HG02678 (cell line): ENCODE measurements at regions not wholly inside any gene's neighbourhood (a gene's known extent, or its start where the extent isn't known, plus 50 kb on each side); places are given as distances from the start of the nearest gene placed in this dataset.

Experiments
- ATAC-seq: cut with Tn5 transposase; IDR thresholded peaks from one replicate; pipeline ENCODE4 v1.9.1; 2021; ENCODE audit warnings: mild to moderate bottlenecking, moderate library complexity; ENCODE audit not compliant: unreplicated experiment

GRCh38 chr2:200135082-200135481 lies 171.4 kb upstream of the SPATS2L start:
- ATAC-seq: no peak

DNA sequence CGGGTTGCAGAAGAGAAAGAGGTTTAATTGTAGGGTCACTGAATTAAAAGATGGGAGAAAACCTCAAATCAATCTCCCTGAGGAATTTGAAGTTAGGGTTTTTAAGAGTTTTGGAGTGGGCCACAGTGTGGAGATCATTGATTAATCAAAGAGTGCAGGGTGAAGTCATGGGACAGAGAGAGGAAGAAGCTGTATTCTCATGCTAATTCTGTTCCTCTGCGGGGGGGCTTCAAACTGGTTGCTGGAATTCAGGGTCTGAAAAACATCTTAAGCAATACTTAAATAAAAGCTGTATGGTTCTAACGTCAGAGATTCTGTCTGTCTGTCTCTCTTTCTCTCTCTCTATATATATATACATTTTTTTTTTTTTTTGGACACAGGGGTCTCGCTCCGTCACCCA lies 169.8 kb upstream of the SPATS2L start:
- ATAC-seq: no peak

- no peak for ATAC-seq
Measured at GRCh38 chr2:200137271-200137670, 169.2 kb upstream of the SPATS2L start.

GRCh38 chr2:200137691-200138090 lies 168.8 kb upstream of the SPATS2L start:
- no peak for ATAC-seq

GRCh38 chr2:200138391-200139124 lies 167.9 kb upstream of the SPATS2L start:
- ATAC-seq: no peak

DNA sequence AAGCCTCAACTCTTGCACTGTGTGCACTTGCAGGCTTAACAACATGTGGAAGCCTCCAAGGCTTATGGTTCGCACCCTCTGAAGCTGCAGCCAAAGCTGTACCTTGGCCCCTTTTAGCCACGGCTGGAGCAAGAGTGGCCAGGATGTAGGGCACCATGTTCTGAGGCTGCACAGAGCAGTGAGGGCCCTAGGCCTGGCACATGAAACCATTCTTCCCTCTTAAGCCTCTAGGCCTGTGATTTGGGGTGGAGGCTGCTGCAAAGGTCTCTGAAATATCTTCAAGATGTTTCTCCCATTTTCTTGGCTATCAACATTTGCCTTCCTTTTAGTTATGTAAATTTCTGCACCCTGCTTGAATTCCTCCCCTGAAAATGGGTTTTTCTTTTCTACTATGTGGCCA lies 161.9 kb upstream of the SPATS2L start:
- ATAC-seq: no peak

DNA sequence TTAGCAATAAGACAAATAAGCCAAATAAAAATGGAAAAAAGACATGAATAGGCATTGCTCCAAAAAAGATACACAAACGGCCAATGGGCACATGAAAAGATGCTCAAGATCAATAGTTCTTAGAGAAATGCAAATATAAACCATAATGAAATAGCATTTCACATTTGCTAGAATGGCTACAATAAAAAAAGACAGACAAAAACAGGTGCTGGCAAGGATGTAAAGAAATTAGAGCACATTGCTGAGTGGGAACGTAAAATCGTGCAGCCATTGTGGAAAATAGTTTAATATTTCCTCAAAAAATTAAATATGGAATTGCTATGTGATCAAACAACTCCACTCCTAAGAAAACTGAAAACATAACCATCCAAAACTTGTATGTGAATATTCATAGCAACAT lies 160.0 kb upstream of the SPATS2L start:
- no peak for ATAC-seq

- ATAC-seq: no peak
Measured at GRCh38 chr2:200147371-200147770, 159.1 kb upstream of the SPATS2L start.

DNA sequence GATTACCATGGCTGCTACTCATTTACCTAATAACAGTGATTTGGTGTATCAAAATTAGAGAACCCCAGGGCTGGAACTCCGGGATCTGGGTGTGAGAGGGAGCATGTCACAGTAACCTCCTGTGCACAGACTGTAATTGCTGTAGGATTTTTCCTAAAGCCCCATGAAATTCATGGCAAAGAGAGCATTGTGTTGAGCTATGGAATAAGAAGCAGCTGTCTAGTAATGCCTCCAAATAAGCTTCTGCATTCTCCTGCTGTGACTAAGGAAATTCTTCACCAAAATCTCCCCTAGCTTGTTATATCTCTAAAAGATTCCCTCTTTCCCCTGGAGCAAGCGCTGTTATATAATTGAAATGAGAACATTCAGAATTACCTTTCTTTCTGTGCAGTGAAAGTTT lies 158.1 kb upstream of the SPATS2L start:
- ATAC-seq: no peak

DNA sequence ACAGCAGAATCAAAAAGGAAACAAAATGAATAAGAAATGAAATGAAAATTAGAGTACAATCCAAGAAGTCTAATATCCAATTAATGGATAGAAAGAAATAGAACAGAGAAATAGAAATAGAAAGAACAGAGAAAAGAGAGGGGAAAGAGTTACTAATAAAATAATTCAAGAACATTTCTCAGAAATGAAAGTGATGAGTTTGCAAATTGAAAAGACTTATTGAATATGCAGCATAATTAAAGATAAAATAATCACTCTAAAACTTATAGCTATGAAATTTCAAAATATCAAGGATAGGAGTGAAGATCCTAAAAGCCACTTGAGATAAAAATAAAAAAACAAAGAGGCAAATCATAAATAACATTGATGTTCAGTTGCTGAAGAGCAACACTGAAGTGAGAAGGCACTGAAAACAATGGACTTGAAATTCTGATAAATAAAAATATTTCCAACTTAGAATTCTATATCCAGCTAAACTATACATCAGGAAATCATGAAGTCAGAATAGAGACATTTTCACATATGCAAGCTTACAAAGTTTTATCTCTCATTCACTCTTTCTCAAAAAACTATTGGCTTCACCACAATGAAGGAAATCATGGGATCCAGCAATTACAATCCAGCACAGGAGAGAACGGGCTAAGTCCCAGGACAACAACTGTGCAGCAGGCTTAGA lies 155.9 kb upstream of the SPATS2L start:
- ATAC-seq: no peak

GRCh38 chr2:200155652-200156051 lies 150.8 kb upstream of the SPATS2L start:
- no peak for ATAC-seq

DNA sequence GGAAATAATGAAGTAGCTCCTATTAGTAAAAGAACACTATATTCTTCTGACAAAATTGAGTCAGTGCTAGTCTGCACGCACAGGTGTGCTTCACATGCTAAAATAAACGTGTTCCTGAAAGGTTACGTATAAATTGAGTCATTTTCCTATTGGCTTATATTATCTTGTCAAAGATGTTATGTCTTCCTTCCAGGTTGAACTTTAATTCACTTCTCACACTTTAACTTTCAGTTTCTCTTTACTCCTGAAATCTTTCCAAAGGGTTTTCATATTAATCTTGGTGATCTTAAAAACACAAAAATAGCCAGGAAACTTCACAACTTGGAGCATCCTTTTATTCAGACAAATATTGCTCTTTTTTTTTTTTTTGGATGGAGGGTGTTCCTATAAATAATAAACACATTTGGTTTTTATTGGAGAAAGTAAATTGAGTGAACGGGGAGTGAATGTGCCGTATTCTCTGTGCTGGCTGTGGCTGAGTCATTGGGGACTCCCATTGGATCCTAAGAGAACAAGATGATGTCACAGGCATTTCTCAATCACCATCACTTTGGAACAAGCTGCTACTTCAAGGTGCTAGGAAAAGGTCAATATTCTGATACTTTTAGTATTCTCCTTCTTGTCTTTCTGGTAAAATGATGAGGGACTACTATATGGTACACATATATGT lies 150.2 kb upstream of the SPATS2L start:
- no peak for ATAC-seq

GRCh38 chr2:200158647-200159356 lies 147.7 kb upstream of the SPATS2L start:
- no peak for ATAC-seq

DNA sequence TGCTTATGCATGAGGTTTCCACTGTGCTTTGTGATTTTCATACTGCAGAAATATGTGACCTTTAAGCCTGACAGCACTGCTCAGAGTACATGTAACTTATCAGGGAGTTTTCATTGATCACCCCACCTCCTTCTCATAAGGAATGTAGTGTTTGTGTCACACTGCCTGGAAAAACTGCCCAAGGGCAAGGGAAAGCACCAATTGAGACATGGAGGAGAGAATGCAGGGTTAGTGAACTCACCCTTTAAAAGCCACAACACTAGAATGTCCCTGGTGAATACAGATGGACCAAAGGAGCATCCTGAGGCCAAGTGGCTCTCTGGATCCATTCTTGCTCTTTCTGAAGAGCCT lies 147.2 kb upstream of the SPATS2L start:
- ATAC-seq: no peak

- no peak for ATAC-seq
Measured at GRCh38 chr2:200159829-200160781, 146.4 kb upstream of the SPATS2L start.

GRCh38 chr2:200161458-200161857 lies 145.0 kb upstream of the SPATS2L start:
- no peak for ATAC-seq

GRCh38 chr2:200165687-200166086 lies 140.8 kb upstream of the SPATS2L start:
- no peak for ATAC-seq

- no peak for ATAC-seq
Measured at GRCh38 chr2:200168641-200169555, 137.6 kb upstream of the SPATS2L start.

- ATAC-seq: no peak
Measured at GRCh38 chr2:200170221-200170620, 136.3 kb upstream of the SPATS2L start.
